ENCODE measurements at regions not wholly inside any gene's neighbourhood (a gene's known extent, or its start where the extent isn't known, plus 50 kb on each side); places are given as distances from the start of the nearest gene placed in this dataset.

DNA sequence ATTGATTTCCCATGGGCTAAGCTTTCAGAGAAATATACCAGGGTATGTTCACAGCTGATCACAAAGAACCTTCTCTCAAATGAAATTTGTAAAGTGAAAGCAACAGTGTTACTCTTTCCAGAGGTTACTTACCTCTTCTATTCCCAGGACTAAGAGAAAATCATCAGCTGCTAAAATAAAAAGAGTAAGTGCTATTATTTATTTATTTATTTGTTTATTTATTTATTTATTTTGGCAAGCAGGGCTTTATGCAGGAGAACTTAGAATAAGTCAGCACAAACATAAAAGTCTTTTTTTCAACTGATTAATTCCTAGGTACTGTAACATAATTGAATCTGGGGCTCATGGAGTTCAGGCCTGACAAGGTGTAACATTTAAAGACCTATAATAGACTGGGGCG, 93.9 kb upstream of the SYT10 start:
- no peaks in the 10 kb centered on the region for H3K4me1 ChIP-seq (replicated peaks; ENCODE audit: insufficient read depth)
- no peak overlapping the region for H3K27ac ChIP-seq
- POLR2A ChIA-PET (ENCODE audit: unreplicated experiment), result no interaction called here
- H4K20me1 ChIP-seq (ENCODE audit: insufficient read depth), result no peaks in the 10 kb centered on the region
- no peak for DNase-seq
- CTCF ChIA-PET, result interaction anchor here (0.6 kb wide), 1 partner anchor 586 kb away, joined by 4 read pairs; no protein-coding TSS in a partner anchor
- no peaks in the 10 kb centered on the region for H3K27me3 ChIP-seq (ENCODE audit: insufficient read depth, low read depth)
- no peak overlapping the region for H3K4me3 ChIP-seq
- no peaks in the 10 kb centered on the region for H3F3A ChIP-seq (ENCODE audit: insufficient read depth, low read depth)
- H3K79me2 ChIP-seq (ENCODE audit: low read depth), result no peaks in the 10 kb centered on the region
- no peak overlapping the region for H3K4me2 ChIP-seq
- no TSS peak for BruUV-seq (replicated peaks)
- intact Hi-C loops (cut with micrococcal nuclease; ENCODE audit: unreplicated experiment), result no loop called here
- no peaks in the 10 kb centered on the region for H3K9me2 ChIP-seq (ENCODE audit: insufficient read depth)
- H2AFZ ChIP-seq, result no peak overlapping the region
- H3K36me3 ChIP-seq (ENCODE audit: low read depth), result no peaks in the 10 kb centered on the region
- TF ChIP-seq, protein P1, sequence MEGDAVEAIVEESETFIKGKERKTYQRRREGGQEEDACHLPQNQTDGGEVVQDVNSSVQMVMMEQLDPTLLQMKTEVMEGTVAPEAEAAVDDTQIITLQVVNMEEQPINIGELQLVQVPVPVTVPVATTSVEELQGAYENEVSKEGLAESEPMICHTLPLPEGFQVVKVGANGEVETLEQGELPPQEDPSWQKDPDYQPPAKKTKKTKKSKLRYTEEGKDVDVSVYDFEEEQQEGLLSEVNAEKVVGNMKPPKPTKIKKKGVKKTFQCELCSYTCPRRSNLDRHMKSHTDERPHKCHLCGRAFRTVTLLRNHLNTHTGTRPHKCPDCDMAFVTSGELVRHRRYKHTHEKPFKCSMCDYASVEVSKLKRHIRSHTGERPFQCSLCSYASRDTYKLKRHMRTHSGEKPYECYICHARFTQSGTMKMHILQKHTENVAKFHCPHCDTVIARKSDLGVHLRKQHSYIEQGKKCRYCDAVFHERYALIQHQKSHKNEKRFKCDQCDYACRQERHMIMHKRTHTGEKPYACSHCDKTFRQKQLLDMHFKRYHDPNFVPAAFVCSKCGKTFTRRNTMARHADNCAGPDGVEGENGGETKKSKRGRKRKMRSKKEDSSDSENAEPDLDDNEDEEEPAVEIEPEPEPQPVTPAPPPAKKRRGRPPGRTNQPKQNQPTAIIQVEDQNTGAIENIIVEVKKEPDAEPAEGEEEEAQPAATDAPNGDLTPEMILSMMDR (conservative IDR thresholded peaks at IDR 0.05), result no peak
- no peak for TF ChIP-seq EZH2 (IDR thresholded peaks at IDR 0.05; ENCODE audit: low read depth)
- no peaks in the 10 kb centered on the region; the same call in 1 of the 2 replicates for H3K9me3 ChIP-seq (ENCODE audit: insufficient read depth, low read depth)

DNA sequence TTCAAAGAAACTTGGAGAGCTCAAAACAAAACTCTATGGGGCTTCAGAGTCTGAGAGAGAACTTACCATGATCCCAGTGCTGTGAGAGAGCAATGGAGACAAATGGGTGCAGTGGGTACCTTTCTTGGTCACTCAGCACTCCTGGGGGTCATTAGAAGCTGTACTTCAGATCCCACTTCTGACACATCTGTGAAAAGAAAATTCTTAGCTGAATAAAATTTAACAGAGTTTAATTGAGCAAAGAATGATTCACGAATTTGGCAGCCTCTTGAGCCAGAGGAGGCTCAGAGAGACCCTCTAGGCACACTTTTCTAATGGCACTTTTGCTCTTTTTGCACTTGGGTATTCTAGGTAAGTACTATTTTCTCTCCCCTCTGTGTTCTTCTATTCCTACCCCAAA, 96.8 kb upstream of the SYT10 start:
- DNase-seq, result no peak
- no peaks in the 10 kb centered on the region for H3K79me2 ChIP-seq (ENCODE audit: low read depth)
- H4K20me1 ChIP-seq (ENCODE audit: insufficient read depth), result no peaks in the 10 kb centered on the region
- 0 out of 2 replicates have a peak, but pooled peaks cover 3% of the 10 kb centered on the region for H3K9me2 ChIP-seq (ENCODE audit: insufficient read depth)
- H2AFZ ChIP-seq, result 0 out of 2 replicates have a peak overlapping the region, but pooled peaks have one; percentile 54
- no peaks in the 10 kb centered on the region for H3K36me3 ChIP-seq (ENCODE audit: low read depth)
- no peaks in the 10 kb centered on the region for H3K27me3 ChIP-seq (ENCODE audit: insufficient read depth, low read depth)
- no peaks in the 10 kb centered on the region; the same call in 1 of the 2 replicates for H3K9me3 ChIP-seq (ENCODE audit: insufficient read depth, low read depth)
- no peaks in the 10 kb centered on the region for H3K4me1 ChIP-seq (replicated peaks; ENCODE audit: insufficient read depth)
- intact Hi-C loops (cut with micrococcal nuclease; ENCODE audit: unreplicated experiment), result no loop called here
- TF ChIP-seq EZH2 (IDR thresholded peaks at IDR 0.05; ENCODE audit: low read depth), result no peak
- TF ChIP-seq, protein P1 (conservative IDR thresholded peaks at IDR 0.05), result no peak
- no peaks in the 10 kb centered on the region for H3F3A ChIP-seq (ENCODE audit: insufficient read depth, low read depth)
- no peak overlapping the region for H3K4me2 ChIP-seq
- BruUV-seq (replicated peaks), result no TSS peak
- ChIA-PET CTCF (no interaction called here), POLR2A (ENCODE audit: unreplicated experiment) (no interaction called here)
- H3K27ac ChIP-seq, result no peak overlapping the region
- no peak overlapping the region for H3K4me3 ChIP-seq

DNA sequence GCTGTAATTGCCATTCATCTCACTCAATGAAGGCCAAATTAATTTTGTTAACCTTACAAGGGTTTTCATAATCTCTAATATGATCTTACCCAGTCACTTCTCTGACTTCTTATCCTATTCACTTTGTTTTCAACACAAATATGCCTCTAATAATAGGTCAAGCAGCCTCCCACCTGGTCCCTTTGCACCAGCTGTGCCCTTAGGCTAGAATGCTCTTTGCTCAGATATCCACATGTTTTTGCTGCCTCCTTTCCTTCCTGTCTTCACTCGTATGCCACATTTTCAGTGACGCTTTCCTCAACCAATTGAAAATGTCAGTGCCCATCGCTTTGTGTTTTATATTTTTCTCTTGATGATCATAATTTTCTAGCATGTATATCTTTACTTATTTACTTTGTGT, 106.4 kb upstream of the SYT10 start:
- Histone ChIP-seq H3F3A (ENCODE audit: insufficient read depth, low read depth) (no peaks in the 10 kb centered on the region), H3K4me3 (no peak overlapping the region), H3K4me2 (no peak overlapping the region), H3K27ac (no peak overlapping the region), H3K79me2 (ENCODE audit: low read depth) (no peaks in the 10 kb centered on the region), H3K27me3 (ENCODE audit: insufficient read depth, low read depth) (no peaks in the 10 kb centered on the region), H2AFZ (no peak overlapping the region), H3K9me3 (ENCODE audit: insufficient read depth, low read depth) (peaks cover 7% of the 10 kb centered on the region), H3K4me1 (replicated peaks; ENCODE audit: insufficient read depth) (no peaks in the 10 kb centered on the region), H4K20me1 (ENCODE audit: insufficient read depth) (no peaks in the 10 kb centered on the region), H3K9me2 (ENCODE audit: insufficient read depth) (no peaks in the 10 kb centered on the region; the same call in 1 of the 2 replicates), H3K36me3 (ENCODE audit: low read depth) (no peaks in the 10 kb centered on the region)
- DNase-seq, result no peak
- no TSS peak for BruUV-seq (replicated peaks)
- TF ChIP-seq, protein P1 (conservative IDR thresholded peaks at IDR 0.05), result no peak
- TF ChIP-seq EZH2 (IDR thresholded peaks at IDR 0.05; ENCODE audit: low read depth), result no peak
- ChIA-PET POLR2A (ENCODE audit: unreplicated experiment) (no interaction called here), CTCF (no interaction called here)
- intact Hi-C loops (cut with micrococcal nuclease; ENCODE audit: unreplicated experiment), result no loop called here

All from PC-9 (cell line).